ENCODE measurements at regions not wholly inside any gene's neighbourhood (a gene's known extent, or its start where the extent isn't known, plus 50 kb on each side); places are given as distances from the start of the nearest gene placed in this dataset.

- Histone ChIP-seq H2BK20ac (ENCODE audit: low read length) (no peak overlapping the region), H3K56ac (replicated peaks; ENCODE audit: insufficient read length, low read depth, low read length) (no peak overlapping the region), H2AK5ac (ENCODE audit: low read depth, low read length) (no peak overlapping the region), H4K8ac (ENCODE audit: extremely low read depth, insufficient read depth, low read length) (no peak overlapping the region), H4K5ac (ENCODE audit: insufficient read length, low read depth, low read length) (no peak overlapping the region), H3K27ac (ENCODE audit: low read depth, low read length) (no peak overlapping the region), H3K36me3 (ENCODE audit: control insufficient read depth in 2 of 4, insufficient read depth in 4 of 4, low read length in 3 of 4) (no peaks in the 10 kb centered on the region), H4K91ac (replicated peaks; ENCODE audit: insufficient read length, low read length) (no peak overlapping the region), H3K4me1 (replicated peaks in 1 of 4; ENCODE audit: control insufficient read depth in 3 of 4, insufficient read depth in 4 of 4, low read length in 3 of 4) (no peaks in the 10 kb centered on the region), H3K4me2 (ENCODE audit: insufficient read depth in 1 of 2, low read depth in 2 of 2, low read length in 2 of 2) (no peak overlapping the region), H3K23ac (ENCODE audit: insufficient read length) (no peak overlapping the region), H3K9me3 (ENCODE audit: insufficient read depth in 2 of 2, low read depth in 1 of 2, low read length in 1 of 2) (peaks cover 71 to 89% of the 10 kb centered on the region in 2 experiments), H3K9ac (replicated peaks in 1 of 4; ENCODE audit: extremely low read depth in 1 of 4, low read depth in 3 of 4, low read length in 3 of 4) (no peak overlapping the region), H2BK12ac (ENCODE audit: low read depth, low read length) (no peak overlapping the region), H3K79me1 (ENCODE audit: low read depth, low read length) (no peaks in the 10 kb centered on the region), H3K4ac (replicated peaks; ENCODE audit: insufficient read length, low read depth, low read length) (no peak overlapping the region), H3K18ac (ENCODE audit: extremely low read depth, low read length) (no peak overlapping the region), H3K27me3 (replicated peaks in 1 of 4; ENCODE audit: control insufficient read depth in 3 of 4, extremely low read depth in 1 of 4, insufficient read depth in 3 of 4, low read length in 3 of 4) (no peaks in the 10 kb centered on the region), H3K4me3 (ENCODE audit: extremely low read depth in 1 of 4, insufficient read depth in 2 of 4, low read depth in 3 of 4, low read length in 4 of 4) (no peak overlapping the region), H3K79me2 (ENCODE audit: control insufficient read depth in 1 of 2, insufficient read depth in 2 of 2, low read length in 2 of 2) (no peaks in the 10 kb centered on the region), H2AFZ (ENCODE audit: low read length) (no peak overlapping the region), H2BK15ac (ENCODE audit: low read length) (no peak overlapping the region), H3K23me2 (ENCODE audit: low read depth, low read length) (no peaks in the 10 kb centered on the region), H2BK5ac (ENCODE audit: low read depth, low read length) (no peak overlapping the region), H4K20me1 (replicated peaks in 1 of 2; ENCODE audit: control insufficient read depth in 1 of 2, insufficient read depth in 2 of 2, low read length in 2 of 2) (no peaks in the 10 kb centered on the region), H3K14ac (ENCODE audit: insufficient read length) (no peak overlapping the region), H2BK120ac (replicated peaks; ENCODE audit: low read depth, low read length) (no peak overlapping the region)
- no peak for DNase-seq (ENCODE audit: low read depth in 1 of 2, low spot score in 2 of 2)
- CTCF ChIA-PET (ENCODE audit: partially characterized antibody): no interaction called here
- FAIRE-seq: no peak
- 93% methylated on average over 25 of the region's 25 CpGs; no CpG with 5 or more reads in 1 of the 2 experiments for WGBS, 2 experiments (ENCODE audit: extremely low coverage in 1 of 2, insufficient coverage in 1 of 2, insufficient read length in 1 of 2, insufficient replicate concordance in 2 of 2, low coverage in 1 of 2, low lambda C conversion rate in 2 of 2, missing lambda C conversion rate in 1 of 2)
- POLR2A ChIA-PET (ENCODE audit: partially characterized antibody): no interaction called here
- no peak for TF ChIP-seq JUND (IDR thresholded peaks at IDR 0.05; ENCODE audit: low read length)
- TF ChIP-seq EGR1 (IDR thresholded peaks at IDR 0.05; ENCODE audit: borderline replicate concordance, low read depth, low read length): no peak
- no peak for TF ChIP-seq RBBP5 (IDR thresholded peaks at IDR 0.05; ENCODE audit: borderline replicate concordance, low read depth, low read length)
- no peak for TF ChIP-seq EP300 (IDR thresholded peaks at IDR 0.05; ENCODE audit: borderline replicate concordance in 1 of 2, low read depth in 2 of 2, low read length in 2 of 2)
- no peak for TF ChIP-seq SIN3A (conservative IDR thresholded peaks at IDR 0.05 in 1 of 2, IDR thresholded peaks at IDR 0.05 in 1 of 2; ENCODE audit: low read depth in 1 of 2, low read length in 2 of 2)
- TF ChIP-seq FOSL1 (IDR thresholded peaks at IDR 0.05; ENCODE audit: insufficient read depth, low read depth, low read length): no peak
- no peak for TF ChIP-seq ZNF274 (IDR thresholded peaks at IDR 0.05; ENCODE audit: borderline replicate concordance, extremely low read depth, low read length)
- TF ChIP-seq TAF7 (optimal IDR thresholded peaks at IDR 0.05; ENCODE audit: borderline replicate concordance, low read depth, low read length): no peak
- no peak for TF ChIP-seq RNF2 (IDR thresholded peaks at IDR 0.05; ENCODE audit: borderline replicate concordance, low read depth, low read length, missing control alignments, poor library complexity, severe bottlenecking)
- no peak for TF ChIP-seq KDM1A (IDR thresholded peaks at IDR 0.05; ENCODE audit: borderline replicate concordance, low read length)
- TF ChIP-seq E2F6 (IDR thresholded peaks at IDR 0.05): no peak
Observed at GRCh38 chr14:106200541-106201315, 674.3 kb downstream of the TMEM121 start.

Data from H1 (cell line).